GM18519 (cell line): ENCODE measurements at regions not wholly inside any gene's neighbourhood (a gene's known extent, or its start where the extent isn't known, plus 50 kb on each side); places are given as distances from the start of the nearest gene placed in this dataset.

Source experiments
- ATAC-seq: cut with Tn5 transposase; IDR thresholded peaks from one replicate; pipeline ENCODE4 v1.9.1; 2021; ENCODE audit warnings: mild to moderate bottlenecking, moderate library complexity; ENCODE audit not compliant: unreplicated experiment, low FRiP score

DNA sequence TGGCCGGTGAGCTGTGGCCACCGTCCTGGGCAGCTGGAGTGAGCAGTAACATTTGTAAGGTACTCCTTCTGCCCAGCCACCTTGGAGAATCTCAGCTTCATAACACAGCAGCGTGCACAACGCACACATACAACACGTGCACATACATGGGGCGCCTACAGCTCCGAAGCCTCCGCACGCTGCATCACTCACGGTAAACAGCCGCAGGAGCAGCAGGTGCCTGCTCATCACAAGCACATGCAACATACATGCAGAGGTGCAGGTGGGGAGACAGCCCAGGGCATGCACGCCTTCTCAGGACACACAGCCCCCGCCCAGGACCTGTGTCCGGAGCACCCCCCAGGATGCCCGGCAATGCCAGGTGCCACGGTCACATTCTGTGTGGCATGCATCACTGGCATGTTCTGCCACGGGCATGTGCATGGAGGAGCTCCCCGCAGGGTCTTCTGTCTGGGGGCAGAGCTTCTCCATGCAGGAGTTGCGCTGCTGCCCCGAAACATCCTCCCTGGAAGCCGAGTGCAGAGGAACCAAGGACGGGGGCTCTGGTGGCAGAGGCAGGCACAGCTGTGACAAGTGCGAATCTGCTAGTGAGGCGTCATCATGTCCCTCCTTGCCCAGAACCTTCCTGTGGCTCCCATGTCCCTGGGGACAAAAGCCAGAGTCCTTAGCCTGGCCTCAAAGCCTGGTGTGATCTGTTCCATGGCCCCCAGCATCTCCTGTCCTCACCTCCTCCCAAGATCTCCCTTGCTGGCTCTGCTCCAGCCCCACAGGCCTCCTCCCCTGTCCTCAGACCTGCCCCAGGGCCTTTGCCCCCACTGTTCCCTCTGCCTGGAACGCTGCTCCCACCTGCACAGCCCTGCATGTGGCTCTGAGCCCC is 184.0 kb upstream of the GSE1 start:
- ATAC-seq: no peak

DNA sequence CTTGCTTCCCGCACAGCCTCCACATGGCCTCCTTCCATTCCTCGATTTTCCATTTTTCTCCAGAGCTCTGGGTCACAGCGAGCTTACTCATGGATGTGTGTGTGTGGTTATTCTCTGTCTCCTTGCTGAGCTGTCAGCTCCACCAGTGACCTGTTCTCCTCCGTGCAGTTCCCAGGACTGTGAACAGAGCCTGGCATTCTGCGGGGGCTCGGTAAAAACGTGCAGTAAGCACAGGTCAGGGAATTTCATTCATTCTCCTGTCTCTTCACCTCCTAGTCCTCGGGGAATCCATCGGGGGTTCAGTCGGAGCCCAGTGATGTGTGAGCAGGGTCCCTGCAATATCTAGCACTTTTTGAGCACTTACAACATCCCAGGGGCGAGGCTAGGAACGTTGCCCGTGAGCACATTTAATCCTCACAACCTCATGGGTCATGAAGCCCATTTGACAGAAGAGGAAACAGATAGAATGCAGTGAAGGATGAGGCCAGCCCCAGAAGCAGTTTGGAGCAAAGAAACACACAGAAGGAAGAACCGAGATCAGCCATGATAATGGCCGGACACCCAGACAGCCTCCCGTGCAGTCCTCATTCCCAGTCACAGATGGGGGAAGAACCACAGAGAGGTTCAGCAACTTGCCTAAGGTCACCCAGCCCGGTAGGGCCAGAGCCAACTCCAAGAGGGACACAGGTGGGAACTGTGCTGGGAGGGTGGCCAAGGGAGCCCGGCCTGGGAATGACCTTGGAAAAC is 183.2 kb upstream of the GSE1 start:
- no peak for ATAC-seq

DNA sequence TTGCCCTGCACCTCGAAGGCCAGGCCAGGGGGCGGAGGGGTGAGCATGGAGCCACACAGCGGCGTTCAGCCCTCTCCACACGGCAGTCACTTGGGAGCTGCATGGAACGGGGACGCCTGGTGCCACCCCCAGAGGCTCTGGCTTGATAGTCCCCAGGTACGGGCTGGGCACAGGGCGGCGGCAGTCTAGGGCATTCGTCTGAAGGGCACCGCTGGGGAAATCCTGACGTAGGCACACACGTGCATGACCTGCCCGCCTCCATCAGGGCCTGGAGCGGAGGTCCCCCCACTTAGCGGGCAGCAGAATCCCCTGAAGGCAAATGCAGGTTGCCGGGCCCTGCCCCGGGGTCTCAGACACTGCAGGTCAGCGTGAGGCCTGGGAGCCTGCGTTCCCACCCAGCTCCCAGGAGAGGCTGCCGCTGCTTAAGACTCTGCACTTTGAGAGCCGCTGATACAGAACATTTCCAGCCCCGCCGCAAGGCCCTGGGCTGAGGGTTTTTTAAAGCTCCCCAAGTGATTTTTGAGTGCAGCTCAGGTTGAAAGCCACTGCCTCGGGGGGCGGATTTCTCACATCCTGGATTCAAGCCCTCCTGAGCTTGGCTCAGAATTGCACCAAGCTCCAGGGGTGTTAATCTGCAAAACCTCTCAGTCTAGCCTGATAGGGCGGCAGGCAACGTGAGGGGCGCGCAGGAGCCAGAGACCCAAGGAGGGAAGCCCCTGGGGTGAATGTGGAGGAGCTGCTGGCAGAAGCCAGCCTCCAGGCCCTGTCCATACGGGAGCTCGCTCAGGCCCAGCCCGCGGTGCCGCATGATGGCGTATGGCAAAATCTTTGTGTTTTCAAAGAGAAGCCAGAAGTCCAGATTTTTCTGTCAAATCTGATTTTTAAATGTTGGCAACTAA is 182.3 kb upstream of the GSE1 start:
- ATAC-seq: no peak

DNA sequence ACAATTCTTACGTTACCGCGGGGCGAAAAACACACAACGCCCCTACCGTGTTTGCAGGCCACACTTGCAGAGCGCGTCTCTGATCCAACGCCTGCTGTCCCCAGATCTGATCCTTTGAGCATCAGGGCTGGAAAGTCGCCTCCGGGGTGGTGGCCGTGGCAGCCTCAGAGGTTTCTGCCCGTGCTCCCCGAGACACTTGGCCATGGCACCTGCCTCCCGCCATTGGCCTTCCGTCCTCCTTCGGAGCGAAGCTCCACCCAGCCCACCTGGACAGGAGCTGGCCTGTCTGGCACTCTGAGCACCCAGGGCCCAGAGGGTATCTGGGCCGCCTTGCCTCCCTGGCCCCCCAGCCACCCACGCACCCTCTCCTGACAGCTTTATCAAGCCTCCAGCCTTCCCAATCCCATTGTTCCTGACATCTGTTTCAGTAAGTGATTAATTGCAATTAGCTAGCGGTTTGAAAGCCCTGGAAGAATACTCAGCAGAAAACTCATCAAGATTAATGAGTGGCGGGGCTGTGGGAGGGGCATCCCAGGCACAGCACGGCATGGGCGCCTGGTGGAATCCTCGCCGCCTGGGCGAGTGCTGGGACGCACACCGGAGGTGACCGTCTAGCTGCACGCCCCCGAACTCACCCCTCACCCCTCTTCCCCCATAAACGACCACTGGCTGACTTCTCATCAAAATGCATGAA is 181.5 kb upstream of the GSE1 start:
- ATAC-seq: no peak

DNA sequence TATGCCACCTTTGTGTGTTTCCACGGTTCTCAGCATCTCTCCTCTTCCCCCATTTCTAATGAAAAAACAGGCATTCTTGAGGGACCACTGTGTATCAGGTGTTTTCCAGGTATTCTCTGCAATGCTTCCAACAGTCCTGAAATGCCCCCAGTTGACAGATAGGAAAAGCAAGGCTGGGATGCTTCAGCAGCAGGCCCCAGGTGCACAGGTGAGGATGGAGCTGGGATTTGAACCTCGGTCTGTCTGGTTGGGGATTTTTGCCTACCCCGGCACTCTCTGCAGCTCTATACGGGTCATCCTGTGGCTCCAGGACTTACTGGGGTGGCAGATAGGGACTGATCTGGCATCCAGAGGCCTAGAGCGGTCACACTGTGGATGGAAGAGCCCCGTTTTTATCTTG is 180.5 kb upstream of the GSE1 start:
- no peak for ATAC-seq

DNA sequence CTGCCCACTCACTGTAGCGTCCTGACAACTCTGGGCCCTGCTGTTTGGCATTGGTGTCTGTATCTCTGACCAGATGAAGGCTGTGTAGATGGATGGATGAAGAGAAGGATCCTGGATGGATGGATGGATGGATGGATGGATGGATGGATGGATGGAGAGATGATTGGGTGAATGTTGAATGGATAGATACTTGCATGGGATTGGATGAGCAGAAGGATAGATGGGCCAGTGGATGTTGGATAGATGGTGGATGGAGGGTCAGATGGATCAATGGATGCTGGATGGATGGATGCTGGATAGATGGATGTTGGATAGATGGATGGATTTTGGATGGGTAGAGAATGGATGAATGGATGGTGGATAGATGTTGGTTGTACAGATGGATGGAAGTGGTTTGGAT is 179.6 kb upstream of the GSE1 start:
- ATAC-seq: no peak

DNA sequence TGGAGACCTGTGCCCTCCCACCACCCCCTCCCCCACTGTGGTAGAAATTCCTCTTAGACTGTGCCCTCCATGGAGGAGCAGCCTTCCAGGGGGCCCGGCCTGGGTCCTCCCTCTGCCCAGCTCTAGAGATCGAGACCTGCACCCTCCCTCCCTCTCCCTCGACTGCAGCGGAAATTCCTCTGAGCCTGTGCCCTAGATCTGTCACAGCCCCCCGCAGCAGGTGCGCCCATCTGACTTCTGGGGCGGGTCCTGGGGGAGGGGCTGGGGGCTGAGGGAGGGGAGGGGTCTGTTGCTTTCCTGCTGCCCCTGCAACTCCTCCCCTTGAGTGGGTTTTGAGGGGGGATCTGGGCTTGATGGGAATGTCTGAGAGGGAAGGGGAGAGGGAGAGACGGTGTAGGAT is 177.8 kb upstream of the GSE1 start:
- ATAC-seq: no peak

DNA sequence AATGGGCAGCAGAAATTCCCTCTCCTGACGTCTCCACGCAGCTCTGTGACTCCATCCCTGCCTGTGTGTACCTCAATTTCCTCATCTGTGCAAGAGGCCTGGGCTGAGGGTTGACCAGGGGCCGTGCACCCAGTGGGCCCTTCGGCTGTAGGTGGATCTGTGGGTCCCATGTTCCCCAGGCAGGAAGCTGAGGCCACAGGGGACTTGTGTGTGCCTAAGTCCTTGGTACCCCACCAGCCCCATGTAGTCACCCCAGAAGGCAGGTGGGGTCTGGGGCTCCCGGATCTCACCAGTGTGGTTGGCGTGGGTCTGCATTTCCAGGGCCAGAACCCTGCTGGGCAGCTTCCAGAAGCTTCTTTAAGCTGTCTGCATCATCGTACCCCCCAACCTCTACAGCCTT is 177.4 kb upstream of the GSE1 start:
- no peak for ATAC-seq

DNA sequence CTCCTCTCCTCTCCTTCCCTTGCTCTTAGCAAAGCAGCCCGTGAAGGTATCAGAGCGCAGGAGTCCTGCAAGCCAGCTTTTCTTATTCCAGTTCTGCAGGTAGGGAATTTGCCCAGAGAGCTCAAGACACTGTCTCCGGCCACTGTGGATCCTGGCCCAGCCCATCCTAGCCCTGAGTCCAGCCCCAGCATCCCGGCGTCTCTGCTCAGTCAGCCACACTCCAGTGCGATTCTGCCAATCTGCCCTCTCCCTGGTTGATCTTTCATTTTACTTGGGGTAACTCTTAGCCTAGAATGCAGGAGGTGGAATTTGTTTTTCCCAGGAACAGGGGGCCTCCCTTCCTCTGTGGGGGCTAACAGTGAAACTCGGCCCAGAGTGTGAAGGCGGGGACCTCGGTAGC is 176.9 kb upstream of the GSE1 start:
- ATAC-seq: no peak

DNA sequence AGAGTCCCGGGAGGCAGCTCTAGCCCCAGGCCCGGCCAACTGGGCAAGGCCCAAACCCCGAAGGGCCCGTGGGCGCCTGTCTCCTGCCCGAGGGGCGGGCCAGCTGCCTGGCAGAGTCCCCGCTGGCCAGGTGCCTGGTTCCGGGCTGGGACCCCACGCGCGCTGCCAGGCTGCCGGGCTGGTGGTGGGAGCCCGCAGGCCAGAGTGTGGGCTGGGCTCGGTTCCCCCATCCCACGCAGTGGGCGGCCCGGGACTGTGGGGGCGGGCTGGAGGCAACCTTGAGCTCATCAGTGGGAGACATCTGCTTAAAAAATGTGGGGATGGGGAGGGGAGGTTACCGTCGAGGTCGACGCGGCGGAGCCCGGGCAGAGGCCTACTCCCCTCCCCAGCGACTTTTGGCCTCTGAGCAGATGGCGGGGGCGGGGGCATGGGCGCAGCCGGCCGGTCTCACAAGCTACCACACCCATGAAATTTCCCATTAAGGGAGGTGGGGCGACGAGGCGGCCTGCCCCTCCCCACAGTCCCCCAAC is 176.4 kb upstream of the GSE1 start:
- ATAC-seq: no peak

DNA sequence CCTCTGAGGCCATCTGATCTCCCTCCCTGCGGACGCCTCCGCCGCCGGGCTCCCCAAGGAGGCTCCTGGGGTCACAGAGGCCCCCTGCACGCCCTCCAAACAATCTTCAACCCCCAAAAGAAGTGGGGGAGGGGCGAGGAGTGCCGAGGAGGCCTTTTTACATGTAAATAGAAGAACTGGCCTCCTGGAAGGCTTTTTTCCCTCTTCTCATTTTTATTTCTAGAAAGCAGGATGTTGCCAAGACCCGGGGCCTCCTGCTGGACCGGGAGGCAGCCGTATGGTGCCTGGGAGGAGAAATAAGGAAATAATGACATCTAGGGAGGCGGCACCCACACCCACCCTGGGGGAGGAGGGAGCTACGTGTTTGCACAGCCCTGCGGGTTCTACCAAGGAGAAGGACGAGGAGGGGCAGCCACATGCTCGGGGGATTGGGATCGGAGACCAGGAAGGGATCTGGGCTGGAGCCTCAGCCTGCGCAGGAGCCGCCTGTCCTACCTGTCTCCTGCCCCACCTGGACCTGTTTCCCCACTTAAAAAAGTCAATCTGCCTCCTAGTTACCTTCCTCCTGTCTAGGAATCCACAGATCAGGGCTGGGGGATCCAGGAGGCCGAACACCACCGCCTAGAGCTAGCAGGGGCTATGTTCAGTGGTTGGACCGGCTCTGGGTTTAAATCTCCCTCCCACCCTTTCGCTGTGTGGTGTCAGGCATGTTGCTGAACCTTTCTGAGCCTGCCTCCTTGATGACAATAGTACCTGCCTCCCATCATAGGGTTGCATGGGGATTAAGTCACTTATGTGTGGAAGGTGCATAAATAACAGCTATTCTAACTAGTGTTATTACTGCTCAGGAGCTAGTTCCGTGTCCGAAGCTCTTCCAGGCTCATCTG is 175.7 kb upstream of the GSE1 start:
- no peak for ATAC-seq

DNA sequence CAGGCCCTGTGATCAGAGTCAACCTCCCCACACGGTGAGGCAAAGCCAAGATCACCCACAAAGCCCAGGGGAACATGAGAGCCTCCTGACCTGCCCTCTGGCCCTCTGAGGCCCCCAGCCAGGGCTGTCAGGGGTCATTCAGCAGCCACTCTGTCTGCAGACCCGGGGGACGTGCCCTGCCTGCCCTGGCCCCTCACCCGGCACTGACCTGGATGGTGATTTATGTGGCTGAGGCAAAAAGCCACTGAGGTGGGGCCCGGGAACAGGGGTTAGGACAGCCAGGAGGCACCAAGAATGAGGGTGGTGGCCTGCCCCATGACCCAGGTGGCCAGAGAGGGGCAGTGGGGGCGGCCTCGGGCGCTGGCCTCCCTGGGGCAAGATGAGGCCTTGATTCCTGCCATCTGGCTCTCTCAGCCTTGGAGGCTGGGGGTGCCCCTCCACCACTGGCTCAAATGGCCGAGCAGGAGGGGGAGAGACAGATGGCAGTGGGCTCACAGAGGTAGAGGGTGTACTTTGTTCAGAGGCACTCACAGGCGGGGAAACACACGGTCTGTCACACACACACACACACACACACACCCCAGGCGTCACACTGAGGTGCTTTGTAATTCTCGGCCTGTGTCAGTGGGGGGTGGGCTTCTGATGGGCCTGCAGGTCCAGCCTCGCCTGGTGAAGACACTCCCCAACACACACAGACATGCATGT is 174.0 kb upstream of the GSE1 start:
- no peak for ATAC-seq

DNA sequence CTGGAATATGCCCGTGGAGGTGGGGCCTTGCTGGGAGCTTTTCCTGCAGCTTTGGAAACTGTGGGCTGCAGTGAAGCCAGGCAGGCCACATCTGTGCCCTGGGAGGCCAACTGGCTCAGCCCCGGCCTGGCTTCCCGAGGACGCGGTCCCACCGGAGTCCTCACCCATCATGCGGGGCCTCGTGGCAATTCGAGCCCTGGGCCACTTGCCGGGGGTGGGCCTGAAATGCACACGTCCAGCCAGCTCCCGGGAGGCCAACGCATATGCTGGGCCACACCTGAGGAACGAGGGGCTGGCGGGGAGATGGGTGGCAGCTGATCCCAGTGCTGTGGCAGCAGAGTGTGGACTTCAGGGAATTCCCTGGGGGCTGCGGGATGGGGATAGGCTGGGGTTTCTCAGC is 172.4 kb upstream of the GSE1 start:
- no peak for ATAC-seq

DNA sequence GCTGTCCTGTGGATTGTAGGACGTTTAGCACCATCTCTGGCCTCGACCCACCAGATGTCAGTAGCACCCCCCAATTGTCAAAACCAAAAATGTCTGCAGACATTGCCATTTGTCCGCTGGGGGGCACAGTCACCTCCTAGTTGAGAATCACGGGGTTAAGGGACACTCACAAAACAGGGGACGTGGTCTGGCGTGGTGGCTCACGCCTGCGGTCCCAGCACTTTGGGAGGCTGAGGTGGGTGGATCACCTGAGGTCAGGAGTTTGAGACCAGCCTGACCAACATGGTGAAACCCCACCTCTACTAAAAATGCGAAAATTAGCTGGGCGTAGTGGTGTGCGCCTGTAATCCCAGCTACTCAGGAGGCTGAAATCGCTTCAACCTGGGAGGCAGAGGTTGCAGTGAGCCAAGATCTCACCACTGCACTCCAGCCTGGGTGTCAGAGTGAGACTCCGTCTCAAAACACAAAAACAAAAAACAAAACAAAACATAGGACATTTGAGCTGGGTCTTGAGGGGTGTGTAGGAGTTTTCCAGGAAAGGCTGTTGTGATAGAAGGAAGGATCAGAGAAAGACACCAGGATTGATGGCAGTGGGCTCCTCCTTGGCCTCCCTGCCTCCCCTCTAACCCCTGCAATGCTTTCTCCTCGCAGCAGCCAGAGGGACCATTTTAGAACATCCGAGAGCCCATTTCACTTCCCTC is 171.8 kb upstream of the GSE1 start:
- ATAC-seq: no peak

DNA sequence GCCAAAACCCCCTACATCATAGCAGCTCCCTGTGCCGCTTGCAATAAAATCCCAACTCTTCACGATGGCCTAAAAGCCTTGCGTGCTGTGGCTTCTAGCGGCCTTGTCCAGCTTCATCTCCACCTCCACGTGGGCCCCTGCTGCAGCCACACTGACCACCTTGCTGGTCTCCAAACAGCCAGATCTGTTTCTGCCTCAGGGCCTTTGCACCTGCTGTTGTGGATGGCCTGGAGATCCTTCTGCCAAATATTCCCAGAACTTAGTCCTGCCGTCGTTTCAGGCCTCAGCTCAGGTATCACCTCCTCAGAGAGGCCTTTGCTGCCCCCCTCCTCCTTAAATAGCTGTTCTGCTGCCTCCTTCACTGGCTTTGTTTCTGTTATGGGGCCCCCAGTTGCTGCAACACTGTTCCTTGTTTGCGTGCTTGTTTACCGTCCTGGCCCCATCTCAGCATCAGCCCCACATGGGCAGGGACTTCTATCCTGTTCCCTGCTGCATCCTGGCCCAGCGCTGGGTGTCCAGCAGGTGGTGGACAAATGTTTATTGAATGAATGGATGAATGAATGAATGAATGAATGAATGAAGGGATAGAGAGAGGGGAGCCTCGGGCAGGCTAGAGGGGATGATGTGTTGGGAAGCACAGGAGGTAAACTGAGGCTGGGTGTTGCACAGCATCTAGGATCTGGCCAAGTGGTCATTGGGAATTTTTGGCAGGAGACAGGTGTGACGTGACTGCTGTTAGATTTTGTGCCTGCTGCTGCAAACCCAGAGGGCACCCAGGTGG is 171.0 kb upstream of the GSE1 start:
- no peak for ATAC-seq

DNA sequence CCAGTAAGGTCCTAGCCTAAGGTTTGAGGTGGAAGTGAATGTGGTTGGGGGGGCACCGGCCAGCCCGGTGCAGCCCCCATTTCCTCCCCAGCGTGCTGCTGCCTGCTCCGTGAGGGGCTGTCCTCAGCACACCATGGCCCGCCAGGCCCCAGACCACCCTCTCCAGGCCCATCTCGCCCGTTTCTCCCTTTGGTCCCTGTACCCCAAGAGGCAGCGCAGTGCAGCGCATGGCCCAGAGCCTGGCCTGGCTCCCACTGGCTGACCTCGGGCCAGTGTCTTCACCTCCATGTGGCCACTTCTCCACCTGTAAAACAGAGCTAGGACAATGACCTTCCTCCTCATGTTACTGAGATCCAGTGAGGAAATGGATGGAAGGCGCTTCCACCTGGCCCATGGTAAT is 170.0 kb upstream of the GSE1 start:
- no peak for ATAC-seq

DNA sequence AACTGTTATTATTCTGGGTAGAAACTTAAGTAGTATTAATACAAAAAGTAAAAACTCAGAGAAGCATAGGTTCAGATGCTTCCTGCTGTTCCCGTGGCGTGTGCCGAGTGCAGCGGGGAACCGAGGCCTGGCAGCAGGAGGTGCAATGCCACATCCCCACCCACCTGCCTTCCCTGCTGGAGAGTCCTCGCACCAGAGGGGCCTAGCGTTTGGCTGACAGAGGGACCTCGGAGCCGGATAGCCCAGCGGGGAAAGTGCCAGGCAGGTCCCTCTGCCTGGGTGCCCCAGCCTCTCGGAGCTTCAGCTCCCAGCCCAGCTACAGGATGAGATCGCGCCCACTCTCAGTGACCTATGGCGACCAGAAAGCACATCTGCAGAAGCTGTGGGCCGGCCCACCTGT is 169.6 kb upstream of the GSE1 start:
- no peak for ATAC-seq
